GM23248 (cell line): ENCODE measurements at regions not wholly inside any gene's neighbourhood (a gene's known extent, or its start where the extent isn't known, plus 50 kb on each side); places are given as distances from the start of the nearest gene placed in this dataset.

Experiments used
- DNase-seq: peaks from one replicate; pipeline ENCODE4 v3.0.0-alpha.2; 2015
- H2AFZ ChIP-seq: fragments of 200-600 bp; sonication (generic); 2 replicates; pipeline ENCODE4 v1.6.1; 2016; ENCODE audit warnings: antibody characterized with exemption
- H3F3A ChIP-seq: fragments of 200-600 bp; sonication (generic); 2 replicates; pipeline ENCODE4 v1.6.1; 2016; ENCODE audit warnings: mild to moderate bottlenecking, antibody characterized with exemption, mixed run types; ENCODE audit not compliant: insufficient read depth
- H3K27ac ChIP-seq: fragments of 200-600 bp; sonication (generic); 2 replicates; pipeline ENCODE4 v1.5.1; 2016; ENCODE audit warnings: mild to moderate bottlenecking
- H3K27me3 ChIP-seq: fragments of 200-600 bp; sonication (generic); replicated peaks from 2 replicates; pipeline ENCODE4 v1.6.1; 2016; ENCODE audit warnings: mild to moderate bottlenecking; ENCODE audit not compliant: insufficient read depth
- H3K36me3 ChIP-seq: fragments of 200-600 bp; sonication (generic); 2 replicates; pipeline ENCODE4 v1.6.1; 2016; ENCODE audit warnings: low read depth, mild to moderate bottlenecking
- H3K4me1 ChIP-seq: fragments of 200-600 bp; sonication (generic); 2 replicates; pipeline ENCODE4 v1.6.1; 2016; ENCODE audit warnings: mild to moderate bottlenecking; ENCODE audit not compliant: insufficient read depth
- H3K4me2 ChIP-seq: fragments of 200-600 bp; sonication (generic); one replicate; pipeline ENCODE4 v1.6.1; 2016; ENCODE audit warnings: mild to moderate bottlenecking; ENCODE audit not compliant: unreplicated experiment
- H3K4me3 ChIP-seq: fragments of 200-600 bp; sonication (generic); 2 replicates; pipeline ENCODE4 v1.5.1; 2016; ENCODE audit warnings: mild to moderate bottlenecking
- H3K79me2 ChIP-seq: fragments of 200-600 bp; sonication (generic); 2 replicates; pipeline ENCODE4 v1.6.1; 2016; ENCODE audit warnings: mild to moderate bottlenecking; ENCODE audit not compliant: insufficient read depth
- H3K9ac ChIP-seq: fragments of 200-600 bp; sonication (generic); 2 replicates; pipeline ENCODE4 v1.6.1; 2016; ENCODE audit warnings: mild to moderate bottlenecking
- H3K9me2 ChIP-seq: fragments of 200-600 bp; sonication (generic); 2 replicates; pipeline ENCODE4 v1.6.1; 2016; ENCODE audit warnings: mixed run types, mild to moderate bottlenecking, moderate library complexity; ENCODE audit not compliant: insufficient read depth
- H3K9me3 ChIP-seq: fragments of 200-600 bp; sonication (generic); one replicate; pipeline ENCODE4 v1.6.1; 2017; ENCODE audit warnings: low read depth
- H4K20me1 ChIP-seq: fragments of 200-600 bp; sonication (generic); 2 replicates; pipeline ENCODE4 v1.6.0; 2016; ENCODE audit not compliant: insufficient read depth
- EZH2 ChIP-seq: fragments of 200-600 bp; sonication (generic); IDR thresholded peaks from 2 replicates; pipeline ENCODE4 v1.6.1; 2018; ENCODE audit warnings: antibody characterized with exemption, mild to moderate bottlenecking; ENCODE audit not compliant: insufficient read depth, poor library complexity, severe bottlenecking
- EZH2phosphoT487 ChIP-seq: fragments of 200-600 bp; sonication (generic); IDR thresholded peaks from 2 replicates; pipeline ENCODE4 v1.6.1; 2018; ENCODE audit warnings: antibody characterized with exemption, moderate library complexity, mild to moderate bottlenecking, low read depth; ENCODE audit not compliant: insufficient read depth
- WGBS, 2 experiments: methylation state at CpG; one replicate each; pipeline ENCODE4 v1.1.6; 2015 to 2017; ENCODE audit warnings: low lambda C conversion rate in 2 of 2, low coverage in 1 of 2; ENCODE audit errors: missing lambda C conversion rate in 2 of 2; 5-methylcytosine and 5-hydroxymethylcytosine counted together
- in situ Hi-C: fragments of 300-500 bp; cut with MboI; formaldehyde crosslinking; loops from 2 replicates; pipeline ENCODE4 v1.15.0; 2020

DNA sequence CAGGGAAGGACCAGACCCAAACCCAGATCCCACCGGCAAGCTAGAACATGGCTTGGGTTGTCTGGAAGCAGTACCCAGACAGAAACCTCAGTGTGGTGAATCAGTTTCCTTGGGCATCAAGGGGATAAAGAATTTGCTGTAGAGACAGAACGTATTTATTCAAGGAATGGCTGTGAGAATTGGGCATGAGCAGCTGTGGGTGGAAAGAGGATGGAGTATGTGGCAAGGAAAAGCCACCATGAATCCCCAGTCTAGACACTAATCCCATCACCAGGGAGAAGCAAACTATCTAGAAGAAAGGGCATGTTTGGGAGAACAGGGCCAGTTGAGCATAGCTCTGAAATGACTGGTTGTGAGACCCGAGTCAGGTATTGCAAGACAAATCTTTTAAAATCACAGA is 109.2 kb downstream of the TOMM20 start:
- no peaks in the 10 kb centered on the region for H3K27me3 ChIP-seq
- H3K4me3 ChIP-seq, result no peak overlapping the region
- H2AFZ ChIP-seq, result no peak overlapping the region
- no peaks in the 10 kb centered on the region for H3K36me3 ChIP-seq
- H3K79me2 ChIP-seq, result no peaks in the 10 kb centered on the region
- 88 to 89% methylated on average over 3 of the region's 3 CpGs for WGBS, 2 experiments
- TF ChIP-seq EZH2 (no peak), EZH2phosphoT487 (no peak)
- no peaks in the 10 kb centered on the region for H3K9me3 ChIP-seq
- H4K20me1 ChIP-seq, result no peaks in the 10 kb centered on the region
- DNase-seq, result peak; percentile 45
- H3K9me2 ChIP-seq, result no peaks in the 10 kb centered on the region
- peak overlapping the region; percentile 89 for H3K27ac ChIP-seq
- peaks cover 37% of the 10 kb centered on the region for H3K4me1 ChIP-seq
- peaks cover 30% of the 10 kb centered on the region for H3F3A ChIP-seq
- no peak overlapping the region for H3K4me2 ChIP-seq
- in situ Hi-C loops, result no loop called here
- H3K9ac ChIP-seq, result no peak overlapping the region

DNA sequence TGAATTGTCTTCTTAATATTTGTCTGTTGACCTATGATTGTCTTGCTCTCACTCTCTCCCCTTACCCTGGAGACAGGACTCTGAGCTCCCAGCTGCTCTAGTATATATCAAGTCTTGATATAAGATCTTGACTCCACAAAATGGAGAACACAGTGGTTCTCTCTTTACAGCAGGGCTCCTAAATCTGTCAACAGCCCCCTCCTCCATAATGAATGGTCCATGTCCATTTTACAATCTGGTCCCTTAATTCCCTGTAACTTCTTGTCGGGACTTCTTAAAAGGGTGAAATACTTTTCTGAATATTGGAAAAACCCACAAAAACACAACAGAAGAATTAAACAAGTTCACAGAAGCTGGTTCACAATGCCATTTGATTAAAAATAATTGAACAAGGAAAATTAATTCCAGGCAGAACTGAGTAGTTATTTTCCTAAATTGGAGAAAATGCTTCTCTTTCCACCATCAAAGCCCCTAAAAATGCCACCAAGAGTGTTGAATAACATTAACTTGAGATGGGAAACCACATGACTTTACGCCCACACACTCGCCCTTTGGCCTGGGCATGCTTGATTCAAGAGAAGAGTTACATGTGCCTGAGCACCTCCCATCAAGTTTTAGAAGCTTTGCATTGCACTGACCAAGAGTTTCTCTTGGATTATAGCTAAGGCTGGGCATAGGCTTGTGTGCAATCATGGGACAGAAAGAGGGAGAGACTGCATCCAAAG is 109.8 kb downstream of the TOMM20 start:
- 65 to 71% methylated on average over 3 of the region's 3 CpGs for WGBS, 2 experiments
- Histone ChIP-seq H3K36me3 (no peaks in the 10 kb centered on the region), H4K20me1 (no peaks in the 10 kb centered on the region), H3K9me3 (no peaks in the 10 kb centered on the region), H3F3A (peaks cover 30% of the 10 kb centered on the region), H3K9me2 (no peaks in the 10 kb centered on the region), H3K4me2 (no peak overlapping the region), H3K4me1 (peaks cover 37% of the 10 kb centered on the region), H3K27me3 (no peaks in the 10 kb centered on the region), H2AFZ (no peak overlapping the region), H3K79me2 (no peaks in the 10 kb centered on the region), H3K27ac (peak overlapping the region; percentile 89), H3K4me3 (no peak overlapping the region), H3K9ac (no peak overlapping the region)
- no peak for DNase-seq
- in situ Hi-C loops, result no loop called here
- no peak for TF ChIP-seq EZH2phosphoT487
- no peak for TF ChIP-seq EZH2

DNA sequence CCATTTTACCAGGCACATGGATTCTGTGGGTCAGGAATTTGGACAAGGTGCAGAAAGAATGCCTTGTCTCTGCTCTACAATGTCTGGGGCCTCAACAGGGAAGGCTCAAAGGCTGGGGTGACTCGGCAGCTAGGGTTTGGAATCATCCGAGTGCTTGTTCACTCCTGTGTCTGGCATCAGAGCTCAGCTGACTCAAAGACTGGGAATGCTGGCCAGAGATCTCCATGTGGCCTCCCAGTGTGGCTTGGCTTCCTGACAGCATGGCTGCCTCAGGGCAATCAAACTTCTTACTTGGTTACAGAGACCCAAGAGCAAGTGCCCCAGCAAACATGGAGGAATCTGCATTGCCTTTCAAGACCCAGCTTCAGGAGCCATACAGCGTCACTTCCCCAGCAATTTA is 110.5 kb downstream of the TOMM20 start:
- H4K20me1 ChIP-seq, result no peaks in the 10 kb centered on the region
- H3K79me2 ChIP-seq, result no peaks in the 10 kb centered on the region
- H3K9me2 ChIP-seq, result no peaks in the 10 kb centered on the region
- no peaks in the 10 kb centered on the region for H3K36me3 ChIP-seq
- no peak overlapping the region for H2AFZ ChIP-seq
- H3K27ac ChIP-seq, result peak overlapping the region; percentile 89
- peak; percentile 99 for DNase-seq
- peak overlapping the region; percentile 52 for H3K9ac ChIP-seq
- 32% methylated on average over 3 of the region's 3 CpGs for WGBS, 2 experiments
- no peaks in the 10 kb centered on the region for H3K9me3 ChIP-seq
- H3K4me1 ChIP-seq, result peaks cover 37% of the 10 kb centered on the region
- no peak for TF ChIP-seq EZH2phosphoT487
- no peak for TF ChIP-seq EZH2
- in situ Hi-C loops, result no loop called here
- H3K4me2 ChIP-seq, result no peak overlapping the region
- H3K27me3 ChIP-seq, result no peaks in the 10 kb centered on the region
- H3K4me3 ChIP-seq, result no peak overlapping the region
- H3F3A ChIP-seq, result peaks cover 30% of the 10 kb centered on the region

DNA sequence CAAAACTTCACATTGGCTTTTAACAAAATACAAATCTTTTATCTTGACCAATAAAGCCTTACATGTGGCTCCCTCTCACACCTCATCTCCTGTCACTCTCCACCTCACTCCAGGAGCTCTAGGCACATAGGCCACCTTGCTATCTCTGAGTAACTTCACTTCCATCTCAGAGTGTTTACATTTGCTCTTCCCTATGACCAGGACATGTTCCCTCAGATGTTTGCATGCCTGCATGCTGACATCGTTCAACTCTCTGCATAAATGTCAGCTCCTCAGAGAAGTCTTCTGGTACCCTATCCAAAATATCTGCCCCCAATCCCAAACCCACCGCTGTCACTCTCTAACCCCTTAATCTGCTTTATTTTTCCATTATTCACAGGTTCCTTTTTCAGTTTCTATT is 110.9 kb downstream of the TOMM20 start:
- Histone ChIP-seq H3K4me3 (no peak overlapping the region), H3K27me3 (no peaks in the 10 kb centered on the region), H3K9me3 (no peaks in the 10 kb centered on the region), H2AFZ (no peak overlapping the region), H3K27ac (peak overlapping the region; percentile 89), H3K4me2 (no peak overlapping the region), H3F3A (peaks cover 31% of the 10 kb centered on the region), H3K9ac (peak overlapping the region; percentile 52), H3K4me1 (peaks cover 37% of the 10 kb centered on the region), H3K36me3 (no peaks in the 10 kb centered on the region), H4K20me1 (no peaks in the 10 kb centered on the region), H3K79me2 (no peaks in the 10 kb centered on the region), H3K9me2 (no peaks in the 10 kb centered on the region)
- TF ChIP-seq EZH2phosphoT487 (no peak), EZH2 (no peak)
- WGBS, 2 experiments, result 74 to 77% methylated on average over 2 of the region's 2 CpGs
- in situ Hi-C loops, result no loop called here
- DNase-seq, result peak; percentile 46
